ENCODE measurements at regions not wholly inside any gene's neighbourhood (a gene's known extent, or its start where the extent isn't known, plus 50 kb on each side); places are given as distances from the start of the nearest gene placed in this dataset.
"Not testable (repeated sequence)": the region's sequence is repeated elsewhere in the genome, so short reads cannot be mapped to it uniquely, and the experiment has no call there.

- no peak for DNase-seq
These were observed 1838.8 kb upstream of the LRRTM1 start for GRCh38 chr2:82143343-82143742.

DNA sequence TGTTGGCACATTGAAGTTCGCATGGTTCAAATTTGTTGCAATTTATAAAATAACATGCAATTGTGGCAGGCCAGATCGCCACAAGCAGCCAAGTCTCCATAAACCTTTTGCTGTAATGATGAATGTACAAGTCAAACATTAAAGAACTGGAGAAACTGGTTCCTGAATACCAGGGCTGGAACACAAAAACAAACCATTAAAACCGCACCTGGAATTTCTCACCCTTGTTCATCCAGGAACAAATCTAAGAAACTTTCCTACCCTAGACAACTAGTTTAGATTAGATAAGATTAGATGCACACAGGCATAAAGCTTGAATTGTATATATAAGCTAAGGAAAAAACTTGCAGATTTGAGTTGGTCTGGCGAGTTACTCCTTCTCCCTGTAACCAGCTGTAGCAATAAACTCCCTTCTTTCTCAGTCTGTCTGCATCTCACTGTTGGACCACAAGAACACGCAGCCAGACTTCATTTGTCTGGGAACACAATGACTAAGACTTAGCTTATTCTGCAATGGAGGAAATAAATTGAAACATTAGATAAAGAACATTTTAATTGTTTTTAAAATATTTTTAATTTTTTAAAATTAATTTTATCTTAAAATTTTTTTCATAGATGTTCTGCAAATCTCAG lies 1835.5 kb upstream of the LRRTM1 start:
- no peak for DNase-seq

- no peak for DNase-seq
These were observed 1832.9 kb upstream of the LRRTM1 start for GRCh38 chr2:82137441-82137840.

DNA sequence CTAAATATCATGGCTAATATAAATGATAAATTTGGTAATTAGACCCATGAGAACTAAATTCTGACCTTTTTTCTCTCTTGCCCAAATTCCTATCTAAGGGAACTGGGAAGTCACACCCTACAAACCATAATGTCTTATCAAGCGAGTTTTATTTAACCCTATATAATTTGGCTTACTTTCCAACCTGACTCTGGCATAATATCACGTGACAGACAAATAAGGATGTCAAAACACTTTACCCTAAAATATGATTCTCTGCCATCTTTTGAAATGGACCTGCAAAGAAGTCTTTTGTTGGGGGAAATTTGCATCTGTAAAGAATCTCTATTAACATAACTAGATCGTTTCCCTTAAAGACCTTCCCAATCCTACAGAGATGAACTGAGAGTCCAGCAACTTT lies 1823.5 kb upstream of the LRRTM1 start:
- no peak for DNase-seq

GRCh38 chr2:82124629-82125028 lies 1820.1 kb upstream of the LRRTM1 start:
- no peak for DNase-seq

DNA sequence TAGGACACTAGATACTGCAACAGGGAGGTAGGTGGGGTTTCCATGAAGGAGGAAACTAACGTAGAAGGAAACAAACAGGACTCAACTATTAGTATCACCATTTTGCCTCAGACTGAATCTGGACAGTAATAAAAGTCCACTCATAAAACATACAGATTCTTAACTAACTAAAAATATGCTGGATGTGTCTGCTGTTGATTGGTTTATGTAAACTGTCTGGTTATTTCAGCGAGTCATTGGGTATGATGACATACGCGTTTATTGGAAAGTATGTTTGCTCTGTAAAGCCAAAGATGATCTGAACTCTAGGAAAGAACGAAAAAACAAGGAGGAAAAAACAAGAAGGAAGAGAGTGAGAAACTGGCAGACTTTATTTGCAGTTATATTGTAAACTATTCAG lies 1816.1 kb upstream of the LRRTM1 start:
- no peak for DNase-seq

DNA sequence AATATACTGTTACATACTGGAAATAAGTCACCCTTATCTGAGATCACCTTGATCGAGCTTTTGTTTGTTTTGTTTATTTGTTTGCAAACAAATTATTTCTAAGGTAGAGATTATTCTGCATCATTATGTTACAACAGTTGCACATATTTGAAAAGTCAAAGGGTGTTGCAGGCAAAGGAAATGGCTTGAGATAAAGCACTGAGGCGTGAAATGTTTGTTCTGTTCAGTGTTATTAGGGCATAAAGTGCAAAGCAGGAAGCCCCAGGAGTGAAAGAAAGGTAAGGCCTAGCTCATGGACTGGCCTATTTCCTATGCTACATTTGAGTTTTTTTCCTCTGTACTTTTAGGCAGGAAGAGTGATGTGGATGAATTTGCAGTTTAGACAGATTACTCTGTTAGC lies 1815.6 kb upstream of the LRRTM1 start:
- DNase-seq: no peak

GRCh38 chr2:82109418-82109817 lies 1804.9 kb upstream of the LRRTM1 start:
- no peak for DNase-seq

DNA sequence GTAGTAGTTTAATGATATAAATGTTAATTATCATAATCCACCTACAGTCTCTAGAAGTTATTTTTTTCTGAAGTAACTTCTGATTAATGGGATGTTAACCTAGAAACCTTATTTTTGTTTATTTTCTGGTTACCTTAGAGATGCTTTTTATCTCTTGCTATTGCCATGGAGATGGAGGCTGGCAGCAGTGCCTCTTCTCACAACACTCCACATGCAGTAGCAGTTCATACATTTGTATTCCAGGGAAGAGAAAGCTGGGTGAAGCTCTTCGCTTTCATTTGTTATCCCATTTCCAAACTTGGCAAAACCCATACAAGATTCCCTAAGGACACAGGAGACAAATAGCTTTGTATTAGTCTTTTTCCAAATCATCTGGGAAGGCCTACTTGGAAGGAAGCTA lies 1794.1 kb upstream of the LRRTM1 start:
- DNase-seq: no peak

GRCh38 chr2:82089518-82089917 lies 1785.0 kb upstream of the LRRTM1 start:
- DNase-seq: no peak

GRCh38 chr2:82084679-82085392 lies 1780.3 kb upstream of the LRRTM1 start:
- DNase-seq: no peak

DNA sequence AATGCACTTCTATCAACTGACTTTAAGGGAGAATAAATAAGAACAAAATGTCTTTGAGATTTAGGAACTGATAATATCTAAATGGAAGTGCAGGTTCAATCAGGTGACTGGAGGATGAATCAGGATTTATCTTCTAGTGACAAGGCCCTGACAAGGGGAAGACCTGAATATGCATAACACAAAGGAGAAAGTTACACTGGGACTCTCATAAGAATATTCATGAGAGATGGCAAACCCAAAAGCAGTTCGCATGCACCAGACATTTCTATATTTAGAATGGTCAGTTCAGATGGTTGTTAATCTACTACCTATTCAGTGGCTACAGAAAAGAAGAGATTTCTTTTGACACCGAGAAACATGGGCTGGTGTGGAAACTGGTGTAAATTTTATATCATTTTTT lies 1771.3 kb upstream of the LRRTM1 start:
- no peak for DNase-seq

GRCh38 chr2:82062463-82062862 lies 1757.9 kb upstream of the LRRTM1 start:
- DNase-seq: no peak

- no peak for DNase-seq
These were observed 1751.3 kb upstream of the LRRTM1 start for GRCh38 chr2:82055846-82056245.

- DNase-seq: no peak
These were observed 1739.3 kb upstream of the LRRTM1 start for GRCh38 chr2:82043867-82044266.

DNA sequence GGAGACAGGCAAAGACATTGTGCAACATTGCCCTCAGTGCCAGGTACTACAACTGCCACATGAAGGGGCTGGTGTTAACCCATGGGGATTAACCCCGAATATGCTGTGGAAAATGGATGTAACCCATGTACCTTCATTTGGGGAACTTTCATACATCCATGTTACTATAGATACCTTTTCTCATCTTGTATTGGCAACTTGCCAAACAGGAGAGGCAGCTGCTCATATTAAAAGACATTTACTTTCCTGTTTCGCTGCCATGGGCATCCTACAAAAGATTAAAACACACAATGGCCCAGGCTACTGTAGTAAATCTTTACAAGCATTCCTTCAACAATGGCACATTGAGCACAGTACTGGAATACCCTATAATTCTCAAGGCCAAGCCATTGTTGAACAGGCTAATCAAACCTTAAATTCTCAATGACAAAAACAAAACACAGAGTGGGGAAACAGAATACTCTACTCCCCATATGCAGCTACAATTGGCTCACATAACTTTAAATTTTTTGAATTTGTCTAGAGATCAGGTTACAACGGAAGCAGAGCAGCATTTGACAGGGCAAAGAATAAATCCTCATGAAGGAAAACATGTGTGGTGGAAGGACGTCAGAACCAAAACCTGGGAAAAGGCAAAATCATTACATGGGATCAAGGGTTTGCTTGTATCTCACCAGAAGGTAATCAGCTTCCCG lies 1723.5 kb upstream of the LRRTM1 start:
- DNase-seq: no peak

- no peak for DNase-seq
These were observed 1719.2 kb upstream of the LRRTM1 start for GRCh38 chr2:82023710-82024109.

- no peak for DNase-seq
These were observed 1709.1 kb upstream of the LRRTM1 start for GRCh38 chr2:82013641-82014040.

GRCh38 chr2:82007071-82007664 lies 1702.6 kb upstream of the LRRTM1 start:
- DNase-seq: no peak

GRCh38 chr2:82005889-82006288 lies 1701.3 kb upstream of the LRRTM1 start:
- DNase-seq: not testable (repeated sequence)

DNA sequence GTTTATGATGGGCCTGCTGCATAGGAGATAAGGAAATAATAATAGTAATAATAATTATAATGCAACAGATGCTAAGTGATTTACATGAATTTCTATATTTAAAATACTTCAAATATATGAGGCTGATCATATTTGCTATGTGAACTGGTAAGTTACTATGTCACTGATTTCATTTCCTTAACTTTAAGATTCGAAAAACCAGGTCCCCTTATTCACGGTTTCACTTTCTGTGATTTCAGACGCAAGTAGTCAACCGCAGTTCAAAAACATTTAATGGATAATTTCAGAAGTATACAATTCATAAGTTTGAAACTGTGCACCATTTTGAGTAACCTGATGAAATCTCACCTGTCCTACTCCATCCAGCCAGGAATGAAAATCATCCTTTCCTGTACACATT lies 1697.1 kb upstream of the LRRTM1 start:
- no peak for DNase-seq

- no peak for DNase-seq
These were observed 1696.1 kb upstream of the LRRTM1 start for GRCh38 chr2:82000606-82001005.

GRCh38 chr2:81996332-81996731 lies 1691.8 kb upstream of the LRRTM1 start:
- DNase-seq: no peak

GRCh38 chr2:81991282-81991681 lies 1686.7 kb upstream of the LRRTM1 start:
- no peak for DNase-seq

Measured in KG1 (cell line).